ENCODE measurements at regions not wholly inside any gene's neighbourhood (a gene's known extent, or its start where the extent isn't known, plus 50 kb on each side); places are given as distances from the start of the nearest gene placed in this dataset.

- H3K27ac ChIP-seq = no peak overlapping the region
- H3K4me3 ChIP-seq = no peak overlapping the region
- H3K4me1 ChIP-seq = no peaks in the 10 kb centered on the region
- TF ChIP-seq CTCF (IDR thresholded peaks at IDR 0.05) (no peak), POLR2A (IDR thresholded peaks at IDR 0.05) (no peak)
- H3K9me3 ChIP-seq = no peaks in the 10 kb centered on the region
- DNase-seq (no peak), ATAC-seq (no peak)
- peaks cover 0 to 4% (median 0%) of the 10 kb centered on the region in 9 donors for H3K27me3 ChIP-seq
- intact Hi-C loops (cut with DNase I) = no loop called here
- no peaks in the 10 kb centered on the region for H3K36me3 ChIP-seq
- 81 to 92% (median 91%) methylated on average over 3 of the region's 3 CpGs for WGBS, 4 donors
Measured at GRCh38 chrX:120741452-120741851, 111.6 kb upstream of the C1GALT1C1 start.

- intact Hi-C loops (cut with DNase I) = no loop called here
- no peak for DNase-seq
- H3K4me3 ChIP-seq = no peak overlapping the region
- H3K27ac ChIP-seq = no peak overlapping the region
- no peak for TF ChIP-seq CTCF (IDR thresholded peaks at IDR 0.05)
- no peaks in the 10 kb centered on the region for H3K4me1 ChIP-seq
- peaks cover 0 to 4% (median 0%) of the 10 kb centered on the region in 9 donors for H3K27me3 ChIP-seq
- WGBS, 4 donors = 47 to 71% (median 61%) methylated on average over 2 of the region's 2 CpGs
- no peak for ATAC-seq
- no peaks in the 10 kb centered on the region for H3K9me3 ChIP-seq
- H3K36me3 ChIP-seq = no peaks in the 10 kb centered on the region
Measured at GRCh38 chrX:120740072-120740471, 110.2 kb upstream of the C1GALT1C1 start.

- Histone ChIP-seq H3K4me1 (no peaks in the 10 kb centered on the region), H3K4me3 (no peak overlapping the region), H3K36me3 (no peaks in the 10 kb centered on the region), H3K27ac (no peak overlapping the region), H3K27me3 (peaks cover 0 to 4% (median 0%) of the 10 kb centered on the region in 9 donors), H3K9me3 (no peaks in the 10 kb centered on the region)
- DNase-seq = no peak
- TF ChIP-seq POLR2A (IDR thresholded peaks at IDR 0.05) = no peak
- ATAC-seq = no peak
- intact Hi-C loops (cut with DNase I) = loop anchor here in 1 of 10 donors (2.0 kb wide), 1 partner anchor 22 kb away; no protein-coding TSS in a partner anchor
Measured at GRCh38 chrX:120739300-120739699, 109.4 kb upstream of the C1GALT1C1 start.

GRCh38 chrX:120736989-120737388 is 107.1 kb upstream of the C1GALT1C1 start:
- TF ChIP-seq POLR2A (IDR thresholded peaks at IDR 0.05) = no peak
- TF ChIP-seq CTCF (IDR thresholded peaks at IDR 0.05) = no peak
- intact Hi-C loops (cut with DNase I) = no loop called here
- peaks cover 0 to 4% (median 0%) of the 10 kb centered on the region in 9 donors for H3K27me3 ChIP-seq
- H3K4me3 ChIP-seq = no peak overlapping the region
- DNase-seq (no peak), ATAC-seq (no peak)
- 50 to 86% (median 72%) methylated on average over 1 of the region's 1 CpG for WGBS, 4 donors
- no peaks in the 10 kb centered on the region for H3K4me1 ChIP-seq
- H3K36me3 ChIP-seq = no peaks in the 10 kb centered on the region
- H3K27ac ChIP-seq = no peak overlapping the region
- H3K9me3 ChIP-seq = peaks cover 0 to 1% (median 0%) of the 10 kb centered on the region in 12 donors

- WGBS, 4 donors = 94 to 100% (median 97%) methylated on average over 2 of the region's 2 CpGs
- Histone ChIP-seq H3K4me1 (no peaks in the 10 kb centered on the region), H3K27me3 (peaks cover 0 to 4% (median 0%) of the 10 kb centered on the region in 9 donors), H3K27ac (no peak overlapping the region), H3K36me3 (no peaks in the 10 kb centered on the region), H3K9me3 (peaks cover 0 to 4% (median 0%) of the 10 kb centered on the region in 12 donors), H3K4me3 (no peak overlapping the region)
- DNase-seq (no peak), ATAC-seq (no peak)
- TF ChIP-seq POLR2A (IDR thresholded peaks at IDR 0.05) (no peak), CTCF (IDR thresholded peaks at IDR 0.05) (no peak)
- intact Hi-C loops (cut with DNase I) = no loop called here
Measured at GRCh38 chrX:120735966-120736365, 106.1 kb upstream of the C1GALT1C1 start.
